Gastrocnemius medialis (tissue), 4 donors: ENCODE measurements at regions not wholly inside any gene's neighbourhood (a gene's known extent, or its start where the extent isn't known, plus 50 kb on each side); places are given as distances from the start of the nearest gene placed in this dataset.

ENCODE experiments used
- POLR2A ChIP-seq, 2 donors: fragments of 450-650 bp; IDR thresholded peaks; one replicate each; pipeline ENCODE4 v1.6.1; 2017; ENCODE audit warnings: antibody characterized with exemption in 2 of 2, mild to moderate bottlenecking in 2 of 2, moderate library complexity in 2 of 2
- TF ChIP-seq, protein P1 (sequence below), 5 experiments: fragments of 450-650 bp in 3 of 5; fragments of 200-600 bp in 2 of 5; sonication (generic) in 2 of 5; IDR thresholded peaks in 4 of 5; conservative IDR thresholded peaks in 1 of 5; 1 replicate in 4 of 5; 2 replicates in 1 of 5; pipeline ENCODE4 v1.5.1; 2016 to 2019; ENCODE audit warnings: antibody characterized with exemption in 5 of 5, mild to moderate bottlenecking in 3 of 5, moderate library complexity in 3 of 5

DNA sequence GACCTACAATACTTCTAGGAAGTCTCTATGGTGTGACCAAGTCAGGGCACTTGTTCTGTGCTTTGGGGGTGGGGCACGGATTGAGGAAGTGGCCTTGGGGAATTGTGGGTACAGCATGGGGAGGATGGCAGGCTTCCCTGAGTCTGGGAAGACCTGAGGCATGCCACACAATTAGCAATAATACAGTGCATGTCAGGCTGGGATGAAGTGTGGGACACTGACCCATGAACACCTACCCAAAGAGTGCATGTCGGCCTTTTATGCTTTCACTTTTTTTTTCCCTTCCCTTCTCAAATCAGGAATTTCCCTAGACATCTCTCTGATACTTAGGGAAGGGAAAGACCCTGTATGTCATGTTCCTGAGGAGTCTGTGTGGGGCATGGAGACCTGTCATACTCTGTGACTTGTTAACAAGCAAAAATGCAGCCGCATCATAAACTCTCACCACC, 146.4 kb downstream of the PALM2AKAP2 start:
- TF ChIP-seq, protein P1, sequence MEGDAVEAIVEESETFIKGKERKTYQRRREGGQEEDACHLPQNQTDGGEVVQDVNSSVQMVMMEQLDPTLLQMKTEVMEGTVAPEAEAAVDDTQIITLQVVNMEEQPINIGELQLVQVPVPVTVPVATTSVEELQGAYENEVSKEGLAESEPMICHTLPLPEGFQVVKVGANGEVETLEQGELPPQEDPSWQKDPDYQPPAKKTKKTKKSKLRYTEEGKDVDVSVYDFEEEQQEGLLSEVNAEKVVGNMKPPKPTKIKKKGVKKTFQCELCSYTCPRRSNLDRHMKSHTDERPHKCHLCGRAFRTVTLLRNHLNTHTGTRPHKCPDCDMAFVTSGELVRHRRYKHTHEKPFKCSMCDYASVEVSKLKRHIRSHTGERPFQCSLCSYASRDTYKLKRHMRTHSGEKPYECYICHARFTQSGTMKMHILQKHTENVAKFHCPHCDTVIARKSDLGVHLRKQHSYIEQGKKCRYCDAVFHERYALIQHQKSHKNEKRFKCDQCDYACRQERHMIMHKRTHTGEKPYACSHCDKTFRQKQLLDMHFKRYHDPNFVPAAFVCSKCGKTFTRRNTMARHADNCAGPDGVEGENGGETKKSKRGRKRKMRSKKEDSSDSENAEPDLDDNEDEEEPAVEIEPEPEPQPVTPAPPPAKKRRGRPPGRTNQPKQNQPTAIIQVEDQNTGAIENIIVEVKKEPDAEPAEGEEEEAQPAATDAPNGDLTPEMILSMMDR (IDR thresholded peaks at IDR 0.05 in 4 of 5, conservative IDR thresholded peaks at IDR 0.05 in 1 of 5): no peak
- no peak for TF ChIP-seq POLR2A (IDR thresholded peaks at IDR 0.05)
